ENCODE measurements at regions not wholly inside any gene's neighbourhood (a gene's known extent, or its start where the extent isn't known, plus 50 kb on each side); places are given as distances from the start of the nearest gene placed in this dataset.
"Not testable (repeated sequence)": the region's sequence is repeated elsewhere in the genome, so short reads cannot be mapped to it uniquely, and the experiment has no call there.

- no peak for DNase-seq
These were observed 106.9 kb upstream of the C14orf180 start for GRCh38 chr14:104472536-104473243.

GRCh38 chr14:104473244-104473565 is 106.4 kb upstream of the C14orf180 start:
- no peak for DNase-seq

GRCh38 chr14:104473649-104474494 is 105.7 kb upstream of the C14orf180 start:
- DNase-seq, result no peak

- DNase-seq, result no peak
These were observed 104.9 kb upstream of the C14orf180 start for GRCh38 chr14:104474495-104475213.

GRCh38 chr14:104475256-104475655 is 104.3 kb upstream of the C14orf180 start:
- DNase-seq, result no peak

- DNase-seq, result no peak
These were observed 103.8 kb upstream of the C14orf180 start for GRCh38 chr14:104475802-104476201.

GRCh38 chr14:104476437-104476836 is 103.1 kb upstream of the C14orf180 start:
- no peak for DNase-seq

- no peak for DNase-seq
These were observed 102.4 kb upstream of the C14orf180 start for GRCh38 chr14:104477117-104477623.

- DNase-seq, result no peak
These were observed 101.7 kb upstream of the C14orf180 start for GRCh38 chr14:104477666-104478380.

- DNase-seq, result no peak
These were observed 100.9 kb upstream of the C14orf180 start for GRCh38 chr14:104478656-104479055.

- DNase-seq, result no peak
These were observed 99.7 kb upstream of the C14orf180 start for GRCh38 chr14:104479901-104480300.

GRCh38 chr14:104481323-104481722 is 98.2 kb upstream of the C14orf180 start:
- no peak for DNase-seq

GRCh38 chr14:104482017-104482416 is 97.5 kb upstream of the C14orf180 start:
- DNase-seq, result not testable (repeated sequence)

GRCh38 chr14:104486222-104486923 is 93.2 kb upstream of the C14orf180 start:
- DNase-seq, result no peak

- no peak for DNase-seq
These were observed 85.1 kb upstream of the C14orf180 start for GRCh38 chr14:104494483-104494882.

- no peak for DNase-seq
These were observed 83.5 kb upstream of the C14orf180 start for GRCh38 chr14:104496095-104496494.

GRCh38 chr14:104499784-104500760 is 79.5 kb upstream of the C14orf180 start:
- DNase-seq, result no peak

- no peak for DNase-seq
These were observed 77.5 kb upstream of the C14orf180 start for GRCh38 chr14:104502060-104502459.

GRCh38 chr14:104503691-104504090 is 75.9 kb upstream of the C14orf180 start:
- no peak for DNase-seq

GRCh38 chr14:104504172-104504735 is 75.3 kb upstream of the C14orf180 start:
- no peak for DNase-seq
